DND-41 (cell line): ENCODE measurements at regions not wholly inside any gene's neighbourhood (a gene's known extent, or its start where the extent isn't known, plus 50 kb on each side); places are given as distances from the start of the nearest gene placed in this dataset.
"Not testable (repeated sequence)": the region's sequence is repeated elsewhere in the genome, so short reads cannot be mapped to it uniquely, and the experiment has no call there.

Source experiments
- ATAC-seq: fragments of 200-7000 bp; cut with Tn5 transposase; 3 replicates; pipeline ENCODE4 v1.9.1; 2021; ENCODE audit warnings: low read depth; ENCODE audit not compliant: insufficient read depth
- DNase-seq: peaks from one replicate; pipeline ENCODE4 v3.0.0-alpha.2; 2020
- H2AFZ ChIP-seq: 2 replicates; pipeline ENCODE4 v1.6.0; 2012; ENCODE audit warnings: low read depth, low read length
- H3K27ac ChIP-seq: 2 replicates; pipeline ENCODE4 v1.5.1; 2012; ENCODE audit warnings: low read length, inconsistent platforms
- H3K27me3 ChIP-seq: fragments of 200-600 bp; sonication (generic); 2 replicates; pipeline ENCODE4 v1.6.0; 2012; ENCODE audit warnings: low read length, mild to moderate bottlenecking, inconsistent platforms; ENCODE audit not compliant: insufficient read depth, poor library complexity
- H3K36me3 ChIP-seq: 2 replicates; pipeline ENCODE4 v1.5.1; 2012; ENCODE audit warnings: low read length, inconsistent platforms; ENCODE audit not compliant: insufficient read depth
- H3K4me1 ChIP-seq: 2 replicates; pipeline ENCODE4 v1.5.1; 2012; ENCODE audit warnings: mild to moderate bottlenecking, low read length; ENCODE audit not compliant: insufficient read depth
- H3K4me2 ChIP-seq: 2 replicates; pipeline ENCODE4 v1.6.0; 2012; ENCODE audit warnings: mild to moderate bottlenecking, moderate library complexity, low read length, inconsistent platforms; ENCODE audit not compliant: insufficient read depth
- H3K4me3 ChIP-seq, 2 experiments: fragments of 200-600 bp in 1 of 2; shearing (Covaris generic) in 1 of 2; 2 replicates each; pipeline ENCODE4 v1.5.1; 2012 to 2016; ENCODE audit warnings: inconsistent platforms in 2 of 2, low read length in 2 of 2, mild to moderate bottlenecking in 2 of 2, low read depth in 1 of 2, moderate library complexity in 1 of 2
- H3K79me2 ChIP-seq: 2 replicates; pipeline ENCODE4 v1.6.0; 2012; ENCODE audit warnings: low read length, inconsistent platforms; ENCODE audit not compliant: insufficient read depth
- H3K9ac ChIP-seq: 2 replicates; pipeline ENCODE4 v1.6.0; 2012; ENCODE audit warnings: low read depth, mild to moderate bottlenecking, inconsistent platforms, low read length, moderate library complexity
- H3K9me3 ChIP-seq: 2 replicates; pipeline ENCODE4 v1.5.1; 2012; ENCODE audit warnings: low read length, moderate library complexity, mild to moderate bottlenecking, inconsistent platforms; ENCODE audit not compliant: insufficient read depth, severe bottlenecking
- H4K20me1 ChIP-seq: 2 replicates; pipeline ENCODE4 v1.6.0; 2012; ENCODE audit warnings: low read length; ENCODE audit not compliant: insufficient read depth
- CTCF ChIP-seq: IDR thresholded peaks from 2 replicates; pipeline ENCODE4 v1.5.1; 2012; ENCODE audit warnings: borderline replicate concordance, low read length, moderate library complexity, mild to moderate bottlenecking; ENCODE audit not compliant: poor library complexity, severe bottlenecking; ENCODE audit errors: extremely low read depth
- EZH2 ChIP-seq: IDR thresholded peaks from 3 replicates; pipeline ENCODE4 v1.6.1; 2012; ENCODE audit warnings: borderline replicate concordance, low read depth, mild to moderate bottlenecking, moderate library complexity, low read length, inconsistent platforms; ENCODE audit not compliant: severe bottlenecking

- no peaks in the 10 kb centered on the region for H3K4me1 ChIP-seq
- TF ChIP-seq CTCF, result no peak
- no peaks in the 10 kb centered on the region for H4K20me1 ChIP-seq
- H3K36me3 ChIP-seq, result no peaks in the 10 kb centered on the region
- no peaks in the 10 kb centered on the region for H3K79me2 ChIP-seq
- DNase-seq, result no peak
- H3K4me3 ChIP-seq, result no peak overlapping the region
- H3K27me3 ChIP-seq, result no peaks in the 10 kb centered on the region
- H3K27ac ChIP-seq, result no peak overlapping the region
- H2AFZ ChIP-seq, result no peak overlapping the region
- H3K9me3 ChIP-seq, result peaks cover 32% of the 10 kb centered on the region
- H3K9ac ChIP-seq, result no peak overlapping the region
- H3K4me2 ChIP-seq, result no peak overlapping the region
- no peak for ATAC-seq
These were observed 166.4 kb downstream of the CD24 start for GRCh38 chr6:106807947-106808611.

- not testable (repeated sequence) for H2AFZ ChIP-seq, DNase-seq, H3K27me3 ChIP-seq, H3K36me3 ChIP-seq, H3K4me2 ChIP-seq, H3K79me2 ChIP-seq, H3K27ac ChIP-seq, ATAC-seq, H4K20me1 ChIP-seq, H3K9ac ChIP-seq, H3K4me3 ChIP-seq, H3K4me1 ChIP-seq
- peaks cover 28% of the 10 kb centered on the region for H3K9me3 ChIP-seq
These were observed 168.3 kb downstream of the CD24 start for GRCh38 chr6:106806253-106806652.

- Histone ChIP-seq H3K27ac (no peak overlapping the region), H3K36me3 (no peaks in the 10 kb centered on the region), H4K20me1 (no peaks in the 10 kb centered on the region), H3K27me3 (no peaks in the 10 kb centered on the region), H3K4me1 (no peaks in the 10 kb centered on the region), H3K79me2 (no peaks in the 10 kb centered on the region), H2AFZ (no peak overlapping the region), H3K4me2 (no peak overlapping the region), H3K4me3 (no peak overlapping the region), H3K9ac (no peak overlapping the region), H3K9me3 (peaks cover 23% of the 10 kb centered on the region)
- ATAC-seq (no peak), DNase-seq (no peak)
- TF ChIP-seq CTCF, result no peak
- no peak for TF ChIP-seq EZH2
These were observed 168.8 kb downstream of the CD24 start for GRCh38 chr6:106805771-106806170.

GRCh38 chr6:106804346-106805335, 169.9 kb downstream of the CD24 start:
- Histone ChIP-seq H3K36me3 (no peaks in the 10 kb centered on the region), H3K79me2 (no peaks in the 10 kb centered on the region), H3K27ac (no peak overlapping the region), H3K4me1 (no peaks in the 10 kb centered on the region), H2AFZ (no peak overlapping the region), H3K4me2 (no peak overlapping the region), H4K20me1 (no peaks in the 10 kb centered on the region), H3K4me3 (no peak overlapping the region), H3K9ac (no peak overlapping the region), H3K9me3 (peaks cover 20% of the 10 kb centered on the region), H3K27me3 (no peaks in the 10 kb centered on the region)
- no peak for DNase-seq
- TF ChIP-seq CTCF, result no peak
- no peak for TF ChIP-seq EZH2
- no peak for ATAC-seq
